Left lung (tissue), 4 donors: ENCODE measurements at regions not wholly inside any gene's neighbourhood (a gene's known extent, or its start where the extent isn't known, plus 50 kb on each side); places are given as distances from the start of the nearest gene placed in this dataset.

Experiments used
- ATAC-seq: fragments of 200-7000 bp; cut with Tn5 transposase; one replicate; pipeline ENCODE4 v1.9.1; 2020; ENCODE audit warnings: moderate library complexity
- DNase-seq, 4 donors: peaks; one replicate each; pipeline ENCODE4 v3.0.0-alpha.2; 2013 to 2020
- H3K27ac ChIP-seq, 2 donors: fragments of 200-600 bp; sonication (generic) in 1 of 2; one replicate each; pipeline versions ENCODE4 v1.5.0 to v1.8.0; 2020 to 2021
- H3K27me3 ChIP-seq, 2 donors: fragments of 200-600 bp; sonication (generic) in 1 of 2; one replicate each; pipeline versions ENCODE4 v1.5.0 to v1.8.0; 2020 to 2021
- H3K36me3 ChIP-seq, 2 donors: fragments of 200-600 bp; sonication (generic) in 1 of 2; one replicate each; pipeline versions ENCODE4 v1.5.0 to v1.8.0; 2020 to 2021
- H3K4me1 ChIP-seq, 2 donors: fragments of 200-600 bp; one replicate each; pipeline ENCODE4 v1.8.0; 2021
- H3K4me3 ChIP-seq, 2 donors: fragments of 200-600 bp; sonication (generic) in 1 of 2; one replicate each; pipeline versions ENCODE4 v1.5.0 to v1.8.0; 2020 to 2021; ENCODE audit warnings: mild to moderate bottlenecking in 1 of 2
- H3K9me3 ChIP-seq, 2 donors: fragments of 200-600 bp; sonication (generic) in 1 of 2; one replicate each; pipeline versions ENCODE4 v1.5.0 to v1.8.0; 2020 to 2021
- CTCF ChIP-seq, 2 donors: fragments of 200-600 bp; sonication (generic) in 1 of 2; IDR thresholded peaks; one replicate each; pipeline versions ENCODE4 v1.5.0 to v1.8.0; 2021; ENCODE audit warnings: antibody characterized with exemption in 2 of 2
- intact Hi-C, 2 donors: fragments of 100-400 bp; cut with DNase I; formaldehyde crosslinking; loops; one replicate each; pipeline versions ENCODE4 v1.11.2 to v1.14.2; 2022
- donor health status: DM: no; HTN: yes; CAD: no.
- donor health status: DM: no; HTN: no; CAD: no.

- no peak for ATAC-seq
- TF ChIP-seq CTCF (IDR thresholded peaks at IDR 0.05): no peak
- H3K27me3 ChIP-seq: no peaks in the 10 kb centered on the region
- H3K27ac ChIP-seq: no peak overlapping the region
- no peak overlapping the region for H3K4me3 ChIP-seq
- intact Hi-C loops: no loop called here
- no peaks in the 10 kb centered on the region for H3K4me1 ChIP-seq
- no peaks in the 10 kb centered on the region for H3K36me3 ChIP-seq
- no peaks in the 10 kb centered on the region for H3K9me3 ChIP-seq
- DNase-seq: no peak
Observed at GRCh38 chr10:63735305-63735704, 214.1 kb downstream of the REEP3 start.

- Histone ChIP-seq H3K27me3 (no peaks in the 10 kb centered on the region), H3K4me1 (no peaks in the 10 kb centered on the region), H3K4me3 (no peak overlapping the region), H3K27ac (no peak overlapping the region), H3K9me3 (no peaks in the 10 kb centered on the region), H3K36me3 (no peaks in the 10 kb centered on the region)
- TF ChIP-seq CTCF (IDR thresholded peaks at IDR 0.05): no peak
- no peak for DNase-seq
- intact Hi-C loops: no loop called here
- ATAC-seq: no peak
Observed at GRCh38 chr10:63738410-63738809, 217.2 kb downstream of the REEP3 start.

DNA sequence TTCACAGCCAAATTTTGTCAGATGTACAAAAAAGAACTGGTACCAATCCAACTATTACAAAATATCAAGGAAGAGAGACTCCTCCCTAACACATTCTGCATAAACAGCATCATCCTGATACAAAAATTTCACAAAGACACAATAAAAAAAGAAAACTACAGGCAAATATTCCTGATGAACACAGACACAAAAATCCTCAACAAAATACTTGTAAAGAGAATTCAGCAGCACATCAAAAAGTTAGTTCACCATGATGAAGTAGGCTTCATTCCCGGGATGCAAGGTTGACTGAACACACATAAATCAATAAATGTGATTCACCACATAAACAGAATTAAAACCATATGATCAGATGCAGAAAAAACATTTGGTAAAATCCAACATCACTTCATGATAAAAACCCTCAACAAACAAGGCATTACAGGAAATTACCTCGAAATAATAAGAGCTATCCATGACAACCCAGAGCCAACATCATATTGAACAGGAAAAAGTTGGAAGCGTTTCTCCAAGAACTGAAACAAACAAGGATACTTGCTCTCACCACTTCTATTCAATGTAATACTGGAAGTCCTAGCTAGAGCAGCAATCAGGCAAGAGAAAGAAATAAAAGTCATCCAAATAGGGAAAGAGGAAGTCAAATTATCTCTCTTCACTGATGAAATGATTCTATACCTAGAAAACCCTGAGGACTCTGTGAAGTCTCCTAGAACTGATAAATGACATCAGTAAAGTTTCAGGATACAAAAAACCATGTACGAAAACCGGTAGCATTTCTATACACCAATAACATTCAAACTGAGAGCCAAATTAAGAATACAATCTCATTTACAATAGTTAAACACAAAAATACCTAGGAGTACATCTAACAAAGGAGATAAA lies 223.1 kb downstream of the REEP3 start:
- Histone ChIP-seq H3K4me1 (no peaks in the 10 kb centered on the region), H3K36me3 (no peaks in the 10 kb centered on the region), H3K27ac (no peak overlapping the region), H3K4me3 (no peak overlapping the region), H3K9me3 (no peaks in the 10 kb centered on the region), H3K27me3 (no peaks in the 10 kb centered on the region)
- no peak for TF ChIP-seq CTCF (IDR thresholded peaks at IDR 0.05)
- ATAC-seq (no peak), DNase-seq (no peak)
- intact Hi-C loops: no loop called here

- Histone ChIP-seq H3K36me3 (no peaks in the 10 kb centered on the region), H3K9me3 (no peaks in the 10 kb centered on the region), H3K4me3 (no peak overlapping the region), H3K4me1 (no peaks in the 10 kb centered on the region), H3K27ac (no peak overlapping the region), H3K27me3 (no peaks in the 10 kb centered on the region)
- intact Hi-C loops: no loop called here
- ATAC-seq (peak; percentile 97), DNase-seq (no peak)
- TF ChIP-seq CTCF (IDR thresholded peaks at IDR 0.05): no peak
Observed at GRCh38 chr10:63749915-63750314, 228.7 kb downstream of the REEP3 start.

DNA sequence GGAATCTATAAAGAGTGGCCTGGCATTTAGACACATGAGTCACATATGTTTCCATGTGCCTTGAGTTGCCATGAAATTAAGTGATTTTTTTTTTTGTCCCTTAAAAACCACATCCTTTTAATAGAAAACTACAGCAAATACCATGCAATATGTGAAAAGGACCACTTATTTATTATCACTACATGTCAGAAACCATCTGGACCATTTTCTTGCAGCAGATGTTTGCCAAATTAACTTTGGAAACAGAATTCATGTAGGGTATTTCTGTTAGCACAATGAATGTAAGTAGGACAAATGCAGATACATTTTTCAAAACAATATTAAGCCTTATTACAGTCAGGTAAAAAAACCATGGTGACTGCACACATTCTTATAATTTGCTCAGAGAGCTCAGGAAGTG lies 230.6 kb downstream of the REEP3 start:
- ATAC-seq (no peak), DNase-seq (peak in 2 of 4 donors; percentile 24 to 42)
- Histone ChIP-seq H3K27me3 (no peaks in the 10 kb centered on the region), H3K9me3 (no peaks in the 10 kb centered on the region), H3K27ac (no peak overlapping the region), H3K4me3 (no peak overlapping the region), H3K4me1 (no peaks in the 10 kb centered on the region), H3K36me3 (no peaks in the 10 kb centered on the region)
- no peak for TF ChIP-seq CTCF (IDR thresholded peaks at IDR 0.05)
- intact Hi-C loops: no loop called here
